GM12892 (cell line): ENCODE measurements at regions not wholly inside any gene's neighbourhood (a gene's known extent, or its start where the extent isn't known, plus 50 kb on each side); places are given as distances from the start of the nearest gene placed in this dataset.

ENCODE experiments used
- POLR2A ChIP-seq: IDR thresholded peaks from 2 replicates; pipeline ENCODE4 v1.6.1; 2011; ENCODE audit warnings: low read depth, low read length, control low read depth
- POLR2AphosphoS5 ChIP-seq: IDR thresholded peaks from 2 replicates; pipeline ENCODE4 v1.6.1; 2011; ENCODE audit warnings: low read depth, low read length, control low read depth
- TAF1 ChIP-seq: IDR thresholded peaks from 2 replicates; pipeline ENCODE4 v1.6.1; 2011; ENCODE audit warnings: low read depth, mild to moderate bottlenecking, control low read depth, low read length, borderline replicate concordance

- TF ChIP-seq POLR2A: no peak
- no peak for TF ChIP-seq POLR2AphosphoS5
- no peak for TF ChIP-seq TAF1
Observed at GRCh38 chr14:38663382-38663781, 407.5 kb upstream of the CLEC14A start.
